Choroid plexus epithelial cell (primary cell): ENCODE measurements at regions not wholly inside any gene's neighbourhood (a gene's known extent, or its start where the extent isn't known, plus 50 kb on each side); places are given as distances from the start of the nearest gene placed in this dataset.
"Not testable (repeated sequence)": the region's sequence is repeated elsewhere in the genome, so short reads cannot be mapped to it uniquely, and the experiment has no call there.

ENCODE experiments used
- DNase-seq: peaks from one replicate; pipeline ENCODE4 v3.0.0-alpha.2; 2010; ENCODE audit warnings: low read depth
- H3K4me3 ChIP-seq: 2 replicates; pipeline ENCODE4 v1.5.1; 2011; ENCODE audit warnings: low read depth, mild to moderate bottlenecking, control low read depth, low read length, moderate library complexity
- TF ChIP-seq, protein P1 (sequence below): conservative IDR thresholded peaks from 2 replicates; pipeline ENCODE4 v1.5.1; 2011; ENCODE audit warnings: low read depth, mild to moderate bottlenecking, control low read depth, inconsistent platforms, low read length, moderate library complexity

DNA sequence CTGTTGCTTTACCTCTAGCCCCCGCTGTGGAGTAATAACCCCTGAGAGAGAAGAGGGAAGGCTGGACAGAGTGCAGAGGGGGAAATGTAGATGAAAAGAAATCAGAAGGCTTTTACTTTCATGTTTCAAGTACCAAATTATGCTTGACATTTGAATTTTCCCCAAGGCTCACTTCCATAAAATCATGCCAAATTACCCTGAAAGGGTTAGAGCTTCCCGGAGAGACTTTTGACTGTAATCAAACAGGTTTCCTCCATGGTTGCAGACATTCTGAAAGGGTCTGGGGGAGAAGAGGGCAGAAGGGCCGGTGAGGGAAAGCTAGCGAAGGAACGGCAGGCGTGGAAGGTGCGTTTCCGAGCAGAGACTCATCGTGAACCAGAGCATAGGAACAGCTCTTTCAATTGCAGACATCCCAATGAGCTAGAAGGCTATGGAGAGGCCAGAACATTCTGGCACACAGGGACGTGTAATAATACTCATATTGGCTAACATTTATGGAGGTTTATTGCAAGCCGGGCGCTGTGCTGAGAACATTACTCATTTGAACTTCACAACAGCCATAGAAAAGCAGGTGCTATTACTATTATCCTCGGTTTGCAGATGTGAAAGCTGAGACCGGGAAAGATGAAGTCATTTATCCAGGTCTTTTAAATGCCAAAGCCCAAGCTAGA is 620.8 kb upstream of the AUTS2 start:
- DNase-seq = no peak
- H3K4me3 ChIP-seq = no peak overlapping the region
- TF ChIP-seq, protein P1, sequence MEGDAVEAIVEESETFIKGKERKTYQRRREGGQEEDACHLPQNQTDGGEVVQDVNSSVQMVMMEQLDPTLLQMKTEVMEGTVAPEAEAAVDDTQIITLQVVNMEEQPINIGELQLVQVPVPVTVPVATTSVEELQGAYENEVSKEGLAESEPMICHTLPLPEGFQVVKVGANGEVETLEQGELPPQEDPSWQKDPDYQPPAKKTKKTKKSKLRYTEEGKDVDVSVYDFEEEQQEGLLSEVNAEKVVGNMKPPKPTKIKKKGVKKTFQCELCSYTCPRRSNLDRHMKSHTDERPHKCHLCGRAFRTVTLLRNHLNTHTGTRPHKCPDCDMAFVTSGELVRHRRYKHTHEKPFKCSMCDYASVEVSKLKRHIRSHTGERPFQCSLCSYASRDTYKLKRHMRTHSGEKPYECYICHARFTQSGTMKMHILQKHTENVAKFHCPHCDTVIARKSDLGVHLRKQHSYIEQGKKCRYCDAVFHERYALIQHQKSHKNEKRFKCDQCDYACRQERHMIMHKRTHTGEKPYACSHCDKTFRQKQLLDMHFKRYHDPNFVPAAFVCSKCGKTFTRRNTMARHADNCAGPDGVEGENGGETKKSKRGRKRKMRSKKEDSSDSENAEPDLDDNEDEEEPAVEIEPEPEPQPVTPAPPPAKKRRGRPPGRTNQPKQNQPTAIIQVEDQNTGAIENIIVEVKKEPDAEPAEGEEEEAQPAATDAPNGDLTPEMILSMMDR = no peak

DNA sequence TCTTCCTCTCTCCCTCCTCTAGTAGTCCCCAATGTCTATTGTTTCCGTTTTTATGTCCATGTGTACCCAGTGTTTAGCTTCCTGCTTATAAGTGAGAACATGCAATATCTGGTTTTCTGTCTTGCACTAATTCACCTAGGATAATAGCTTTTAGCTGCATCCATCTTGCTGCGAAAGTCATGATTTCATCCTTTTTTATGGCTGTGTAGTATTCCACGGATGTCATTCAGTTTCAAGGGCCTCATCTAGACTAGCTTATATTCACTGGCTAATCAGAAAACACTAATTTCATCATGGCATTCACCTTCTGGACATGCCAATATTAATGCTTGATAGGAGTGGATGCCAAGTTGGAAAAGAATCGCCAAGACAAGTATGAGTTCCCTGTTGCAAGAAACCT is 619.6 kb upstream of the AUTS2 start:
- DNase-seq = no peak
- TF ChIP-seq, protein P1 = no peak
- H3K4me3 ChIP-seq = no peak overlapping the region

DNA sequence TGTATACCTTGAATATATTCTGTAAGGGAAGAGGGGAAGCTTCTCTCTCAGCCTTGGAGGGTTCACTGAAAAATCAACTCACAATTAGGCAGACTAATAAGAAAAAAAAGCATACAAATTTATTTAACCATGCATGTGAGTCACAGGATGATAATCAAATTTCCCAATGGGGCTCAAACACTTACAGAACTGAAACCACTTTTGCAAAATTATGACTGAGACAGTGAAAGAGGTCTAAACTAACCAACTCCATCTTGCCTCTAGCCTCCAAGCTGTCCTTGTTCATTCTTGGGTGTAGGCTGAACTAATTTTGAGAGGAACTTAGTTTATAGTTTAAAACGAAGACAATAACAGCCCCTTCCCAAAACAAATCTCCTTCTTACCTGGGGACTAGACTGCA is 618.3 kb upstream of the AUTS2 start:
- H3K4me3 ChIP-seq = no peak overlapping the region
- TF ChIP-seq, protein P1 = no peak
- peak; percentile 28 for DNase-seq

DNA sequence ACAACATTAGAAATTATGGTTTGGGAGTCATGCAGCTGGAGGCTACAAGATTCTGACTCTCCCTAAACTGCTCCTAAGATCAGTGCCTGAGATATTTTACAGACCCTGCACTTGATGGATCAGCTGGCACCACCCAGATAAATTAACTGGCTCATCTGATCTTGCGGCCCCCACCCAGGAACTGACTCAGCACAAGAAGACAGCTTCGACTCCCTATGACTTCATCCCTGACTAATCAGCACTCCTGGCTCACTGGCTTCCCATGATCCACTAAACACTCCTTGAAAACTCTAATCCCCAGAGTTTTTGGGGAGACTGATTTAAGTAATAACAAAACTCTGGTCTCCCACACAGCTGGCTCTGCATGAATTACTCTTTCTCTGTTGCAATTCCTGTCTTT is 617.8 kb upstream of the AUTS2 start:
- DNase-seq = peak; percentile 44
- H3K4me3 ChIP-seq = not testable (repeated sequence)

GRCh38 chr7:68984306-68984705 is 614.0 kb upstream of the AUTS2 start:
- TF ChIP-seq, protein P1 = no peak
- no peak for DNase-seq
- H3K4me3 ChIP-seq = no peak overlapping the region

GRCh38 chr7:68994841-68995240 is 603.4 kb upstream of the AUTS2 start:
- no peak overlapping the region for H3K4me3 ChIP-seq
- TF ChIP-seq, protein P1 = no peak
- DNase-seq = no peak

DNA sequence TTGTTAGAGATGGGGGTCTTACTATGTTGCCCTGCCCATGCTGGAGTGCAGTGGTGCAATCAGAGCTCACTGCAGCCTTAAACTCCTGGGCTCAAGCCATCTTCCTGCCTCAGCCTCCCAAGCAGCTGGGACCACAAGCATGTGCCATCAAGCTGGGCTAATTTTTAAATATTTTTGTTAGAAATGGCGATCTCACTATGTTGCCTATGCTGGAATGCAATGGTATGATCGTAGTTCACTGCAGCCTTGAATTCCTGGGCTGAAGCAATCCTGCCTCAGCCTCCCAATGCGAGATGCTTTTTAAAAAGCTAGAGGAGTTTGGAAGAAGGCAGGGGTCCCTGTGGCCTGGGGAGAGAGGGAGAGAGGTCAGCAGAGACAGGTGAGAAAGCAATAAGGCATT is 600.1 kb upstream of the AUTS2 start:
- TF ChIP-seq, protein P1 = no peak
- DNase-seq = peak; percentile 54
- H3K4me3 ChIP-seq = no peak overlapping the region

DNA sequence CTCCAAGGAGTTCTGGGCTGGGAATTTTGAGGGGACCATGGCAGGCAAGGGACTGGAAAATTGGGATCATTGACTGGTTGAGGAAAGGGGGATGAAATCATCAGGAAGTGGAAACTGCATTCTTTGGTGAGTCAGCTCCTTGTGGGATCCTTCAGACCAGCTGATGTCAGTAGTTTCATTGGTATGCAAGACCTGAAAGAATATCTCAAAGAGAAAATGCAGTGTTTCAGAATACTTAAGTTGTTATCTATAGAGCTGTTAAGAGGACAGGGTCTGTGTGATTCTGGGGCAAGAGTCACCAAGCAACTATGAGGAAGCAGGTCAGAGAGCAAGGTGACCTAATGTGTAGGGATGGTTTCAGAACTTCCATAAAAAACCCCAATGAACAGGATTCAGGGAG is 595.9 kb upstream of the AUTS2 start:
- DNase-seq = peak; percentile 75

More for the DNA sequence above, 595.9 kb upstream of the AUTS2 start:
- TF ChIP-seq, protein P1 = no peak
- no peak overlapping the region for H3K4me3 ChIP-seq
